Neural cell (in vitro differentiated cells): ENCODE measurements at regions not wholly inside any gene's neighbourhood (a gene's known extent, or its start where the extent isn't known, plus 50 kb on each side); places are given as distances from the start of the nearest gene placed in this dataset.

Experiments
- H2AFZ ChIP-seq: fragments of 200-600, 300-800 bp; sonication (generic), shearing (Covaris generic); 2 replicates; pipeline ENCODE4 v1.6.0; 2014; ENCODE audit warnings: low read depth, mild to moderate bottlenecking, antibody characterized with exemption, low read length, moderate library complexity
- H3F3A ChIP-seq: fragments of 200-600 bp; shearing (Covaris generic); 2 replicates; pipeline ENCODE4 v1.6.1; 2016; ENCODE audit warnings: mild to moderate bottlenecking, moderate library complexity, mixed read lengths, antibody characterized with exemption, low read length; ENCODE audit not compliant: insufficient read depth, poor library complexity, severe bottlenecking
- H3K27ac ChIP-seq: fragments of 200-600, 300-800 bp; sonication (generic), shearing (Covaris generic); 2 replicates; pipeline ENCODE4 v1.5.1; 2014; ENCODE audit warnings: mild to moderate bottlenecking, low read length, moderate library complexity
- H3K27me3 ChIP-seq: fragments of 300-800, 200-600 bp; sonication (generic), shearing (Covaris generic); 2 replicates; pipeline ENCODE4 v1.6.0; 2014; ENCODE audit warnings: mild to moderate bottlenecking, low read depth, low read length, moderate library complexity; ENCODE audit not compliant: insufficient read depth
- H3K36me3 ChIP-seq: fragments of 300-800, 200-600 bp; sonication (generic), shearing (Covaris generic); 2 replicates; pipeline ENCODE4 v1.5.1; 2014; ENCODE audit warnings: mild to moderate bottlenecking, antibody characterized with exemption, low read length, moderate library complexity; ENCODE audit not compliant: insufficient read depth
- H3K4me2 ChIP-seq: fragments of 300-800, 200-600 bp; sonication (generic), shearing (Covaris generic); 2 replicates; pipeline ENCODE4 v1.6.0; 2014; ENCODE audit warnings: mild to moderate bottlenecking, low read length
- H3K4me3 ChIP-seq: fragments of 300-800, 200-600 bp; sonication (generic), shearing (Covaris generic); 2 replicates; pipeline ENCODE4 v1.5.1; 2014; ENCODE audit warnings: mild to moderate bottlenecking, low read length, moderate library complexity
- H3K79me2 ChIP-seq: fragments of 200-600 bp; shearing (Covaris generic); replicated peaks from 2 replicates; pipeline ENCODE4 v1.6.0; 2014; ENCODE audit warnings: mild to moderate bottlenecking, low read length, moderate library complexity; ENCODE audit not compliant: insufficient read depth
- H3K9ac ChIP-seq: fragments of 300-800, 200-600 bp; sonication (generic), shearing (Covaris generic); 2 replicates; pipeline ENCODE4 v1.6.1; 2016; ENCODE audit warnings: mild to moderate bottlenecking, low read length, mixed read lengths
- H3K9me2 ChIP-seq: fragments of 200-600 bp; shearing (Covaris generic); 2 replicates; pipeline ENCODE4 v1.6.1; 2016; ENCODE audit warnings: mild to moderate bottlenecking, low read length, mixed read lengths; ENCODE audit not compliant: insufficient read depth
- H3K9me3 ChIP-seq: fragments of 200-600, 300-800 bp; sonication (generic), shearing (Covaris generic); 2 replicates; pipeline ENCODE4 v1.6.1; 2016; ENCODE audit warnings: mild to moderate bottlenecking, mixed run types, low read length, moderate library complexity, mixed read lengths
- H4K20me1 ChIP-seq: fragments of 200-600 bp; shearing (Covaris generic); 2 replicates; pipeline ENCODE4 v1.6.1; 2016; ENCODE audit warnings: mild to moderate bottlenecking, mixed run types; ENCODE audit not compliant: insufficient read depth
- EP300 ChIP-seq: fragments of 450-650 bp; conservative IDR thresholded peaks from 2 replicates; pipeline ENCODE4 v1.6.1; 2014; ENCODE audit warnings: antibody characterized with exemption, mild to moderate bottlenecking, moderate library complexity; ENCODE audit not compliant: poor library complexity, severe bottlenecking
- EZH2 ChIP-seq: fragments of 200-600, 300-800 bp; shearing (Covaris generic), sonication (generic); IDR thresholded peaks from 2 replicates; pipeline ENCODE4 v1.6.1; 2014; ENCODE audit warnings: antibody characterized with exemption, low read length, borderline replicate concordance, mild to moderate bottlenecking; ENCODE audit not compliant: insufficient read depth, poor library complexity, severe bottlenecking
- MXI1 ChIP-seq: fragments of 450-650 bp; conservative IDR thresholded peaks from 2 replicates; pipeline ENCODE4 v1.6.1; 2014; ENCODE audit warnings: antibody characterized with exemption, mild to moderate bottlenecking; ENCODE audit not compliant: poor library complexity, severe bottlenecking
- RAD21 ChIP-seq: fragments of 450-650 bp; conservative IDR thresholded peaks from 2 replicates; pipeline ENCODE4 v1.6.1; 2014; ENCODE audit warnings: antibody characterized with exemption, mild to moderate bottlenecking, moderate library complexity
- REST ChIP-seq: IDR thresholded peaks from 2 replicates; pipeline ENCODE4 v1.6.1; 2012; ENCODE audit warnings: borderline replicate concordance
- SMC3 ChIP-seq: fragments of 450-650 bp; conservative IDR thresholded peaks from 2 replicates; pipeline ENCODE4 v1.6.1; 2014; ENCODE audit warnings: antibody characterized with exemption, mild to moderate bottlenecking, moderate library complexity; ENCODE audit not compliant: poor library complexity
- TAF1 ChIP-seq: IDR thresholded peaks from 2 replicates; pipeline ENCODE4 v1.6.1; 2012; ENCODE audit warnings: low read depth

- Histone ChIP-seq H3K27ac (no peak overlapping the region), H3K79me2 (no peaks in the 10 kb centered on the region), H3K27me3 (no peaks in the 10 kb centered on the region), H2AFZ (no peak overlapping the region), H3K9me3 (no peaks in the 10 kb centered on the region), H3K9ac (no peak overlapping the region), H3K4me2 (no peak overlapping the region), H3K36me3 (no peaks in the 10 kb centered on the region), H3K9me2 (no peaks in the 10 kb centered on the region), H3F3A (no peaks in the 10 kb centered on the region), H4K20me1 (no peaks in the 10 kb centered on the region), H3K4me3 (no peak overlapping the region)
- no peak for TF ChIP-seq SMC3
- no peak for TF ChIP-seq RAD21
- no peak for TF ChIP-seq EZH2
- TF ChIP-seq MXI1 = no peak
- TF ChIP-seq EP300 = no peak
Observed at GRCh38 chr16:65975049-65975708, 391.3 kb upstream of the CDH5 start.

GRCh38 chr16:65967376-65967775, 399.1 kb upstream of the CDH5 start:
- no peaks in the 10 kb centered on the region for H3K79me2 ChIP-seq
- H3K4me2 ChIP-seq = no peak overlapping the region
- H2AFZ ChIP-seq = no peak overlapping the region

More at GRCh38 chr16:65967376-65967775, 399.1 kb upstream of the CDH5 start:
- H3K9me2 ChIP-seq = no peaks in the 10 kb centered on the region
- TF ChIP-seq EZH2 (no peak), REST (no peak), TAF1 (no peak)
- no peaks in the 10 kb centered on the region for H3F3A ChIP-seq
- H3K27ac ChIP-seq = no peak overlapping the region
- H3K27me3 ChIP-seq = no peaks in the 10 kb centered on the region
- H3K36me3 ChIP-seq = no peaks in the 10 kb centered on the region
- no peaks in the 10 kb centered on the region for H3K9me3 ChIP-seq
- H4K20me1 ChIP-seq = no peaks in the 10 kb centered on the region
- H3K4me3 ChIP-seq = no peak overlapping the region
- no peak overlapping the region for H3K9ac ChIP-seq
